H1 (cell line): ENCODE measurements at regions not wholly inside any gene's neighbourhood (a gene's known extent, or its start where the extent isn't known, plus 50 kb on each side); places are given as distances from the start of the nearest gene placed in this dataset.

Source experiments
- CTCF ChIA-PET: fragments of 300-600 bp; sonication (Branson Sonifier 250); formaldehyde crosslinking; loops from one replicate; lab custom pipeline; 2021; ENCODE audit not compliant: partially characterized antibody; lab: Charles Lee
- POLR2A ChIA-PET: fragments of 300-600 bp; sonication (Branson Sonifier 250); formaldehyde crosslinking; loops from one replicate; lab custom pipeline; 2021; ENCODE audit warnings: inconsistent platforms; ENCODE audit not compliant: partially characterized antibody; lab: Charles Lee
- DNase-seq, 2 experiments: peaks; one replicate each; pipeline versions ENCODE4 v3.0.0 to v3.0.0-alpha.2; 2010 to 2022; ENCODE audit warnings: low spot score in 2 of 2, low read depth in 1 of 2, mixed read lengths in 1 of 2
- FAIRE-seq: peaks from 2 replicates; lab custom pipeline; 2011; peaks lifted over from hg19 to GRCh38; lab: Jason Lieb, UNC
- H2AFZ ChIP-seq: 2 replicates; pipeline ENCODE4 v1.8.1; 2012; ENCODE audit warnings: low read length, inconsistent platforms
- H2AK5ac ChIP-seq: 2 replicates; pipeline ENCODE4 v1.6.1; 2013; ENCODE audit warnings: low read depth, low read length
- H2BK120ac ChIP-seq: replicated peaks from 2 replicates; pipeline ENCODE3; 2013; ENCODE audit warnings: low read depth, low read length, inconsistent platforms
- H2BK12ac ChIP-seq: 2 replicates; pipeline ENCODE4 v1.6.1; 2013; ENCODE audit warnings: low read depth, low read length
- H2BK15ac ChIP-seq: 2 replicates; pipeline ENCODE4 v1.6.1; 2013; ENCODE audit warnings: low read length
- H2BK20ac ChIP-seq: 2 replicates; pipeline ENCODE4 v1.6.1; 2013; ENCODE audit warnings: low read length
- H2BK5ac ChIP-seq: 2 replicates; pipeline ENCODE4 v1.6.1; 2013; ENCODE audit warnings: low read depth, low read length
- H3K14ac ChIP-seq: 2 replicates; pipeline ENCODE4 v1.6.1; 2013; ENCODE audit warnings: inconsistent platforms; ENCODE audit not compliant: insufficient read length
- H3K18ac ChIP-seq: 2 replicates; pipeline ENCODE4 v1.6.1; 2013; ENCODE audit warnings: low read length; ENCODE audit errors: extremely low read depth
- H3K23ac ChIP-seq: 2 replicates; pipeline ENCODE4 v1.6.1; 2013; ENCODE audit warnings: inconsistent platforms; ENCODE audit not compliant: insufficient read length
- H3K23me2 ChIP-seq: 2 replicates; pipeline ENCODE4 v1.6.1; 2013; ENCODE audit warnings: low read depth, low read length
- H3K27ac ChIP-seq: 2 replicates; pipeline ENCODE4 v1.6.1; 2011; ENCODE audit warnings: low read depth, low read length, inconsistent platforms
- H3K27me3 ChIP-seq, 4 experiments: replicated peaks in 1 of 4; 1 replicate in 1 of 4; 2 replicates in 3 of 4; pipeline versions ENCODE4 v1.6.1 to v1.8.1; 2011 to 2013; ENCODE audit warnings: low read length in 3 of 4, mild to moderate bottlenecking in 3 of 4, inconsistent platforms in 2 of 4, mixed read lengths in 2 of 4, moderate library complexity in 1 of 4; ENCODE audit not compliant: control insufficient read depth in 3 of 4, insufficient read depth in 3 of 4; ENCODE audit errors: extremely low read depth in 1 of 4
- H3K36me3 ChIP-seq, 4 experiments: 2 replicates each; pipeline versions ENCODE4 v1.6.1 to v1.8.1; 2011 to 2013; ENCODE audit warnings: mild to moderate bottlenecking in 4 of 4, low read length in 3 of 4, moderate library complexity in 2 of 4, control low read depth in 1 of 4, inconsistent platforms in 1 of 4; ENCODE audit not compliant: insufficient read depth in 4 of 4, control insufficient read depth in 2 of 4
- H3K4ac ChIP-seq: replicated peaks from 2 replicates; pipeline ENCODE3; 2013; ENCODE audit warnings: low read length, low read depth, mixed read lengths, inconsistent platforms; ENCODE audit not compliant: insufficient read length
- H3K4me1 ChIP-seq, 4 experiments: replicated peaks in 1 of 4; 1 replicate in 1 of 4; 2 replicates in 3 of 4; pipeline versions ENCODE4 v1.6.1 to v1.8.1; 2011 to 2013; ENCODE audit warnings: low read length in 3 of 4, inconsistent platforms in 2 of 4, mixed read lengths in 1 of 4; ENCODE audit not compliant: insufficient read depth in 4 of 4, control insufficient read depth in 3 of 4
- H3K4me2 ChIP-seq, 2 experiments: 2 replicates each; pipeline versions ENCODE4 v1.6.1 to v1.8.1; 2011 to 2013; ENCODE audit warnings: low read depth in 2 of 2, low read length in 2 of 2, control low read depth in 1 of 2, inconsistent platforms in 1 of 2, mild to moderate bottlenecking in 1 of 2; ENCODE audit not compliant: insufficient read depth in 1 of 2
- H3K4me3 ChIP-seq, 4 experiments: fragments of 200-600, 300-600 bp in 1 of 4; sonication (generic), shearing (Covaris generic), sonication (Bioruptor Twin) in 1 of 4; 2 replicates each; pipeline versions ENCODE4 v1.5.1 to v1.8.1; 2011 to 2016; ENCODE audit warnings: low read length in 4 of 4, low read depth in 3 of 4, control low read depth in 2 of 4, inconsistent platforms in 2 of 4, mild to moderate bottlenecking in 2 of 4, mixed read lengths in 1 of 4, moderate library complexity in 1 of 4; ENCODE audit not compliant: insufficient read depth in 2 of 4; ENCODE audit errors: extremely low read depth in 1 of 4
- H3K56ac ChIP-seq: replicated peaks from 2 replicates; pipeline ENCODE3; 2013; ENCODE audit warnings: low read depth, mild to moderate bottlenecking, mixed read lengths, low read length, inconsistent platforms; ENCODE audit not compliant: insufficient read length
- H3K79me1 ChIP-seq: 2 replicates; pipeline ENCODE4 v1.6.1; 2013; ENCODE audit warnings: low read depth, low read length, control low read depth
- H3K79me2 ChIP-seq, 2 experiments: 2 replicates each; pipeline versions ENCODE4 v1.6.1 to v1.8.1; 2012 to 2013; ENCODE audit warnings: low read length in 2 of 2, mild to moderate bottlenecking in 2 of 2, inconsistent platforms in 1 of 2; ENCODE audit not compliant: insufficient read depth in 2 of 2, control insufficient read depth in 1 of 2
- H3K9ac ChIP-seq, 4 experiments: replicated peaks in 1 of 4; 1 replicate in 1 of 4; 2 replicates in 3 of 4; pipeline versions ENCODE4 v1.6.1 to v1.8.1; 2011 to 2013; ENCODE audit warnings: low read depth in 3 of 4, low read length in 3 of 4, control low read depth in 2 of 4, mild to moderate bottlenecking in 2 of 4, moderate library complexity in 2 of 4, inconsistent platforms in 1 of 4; ENCODE audit errors: extremely low read depth in 1 of 4
- H3K9me3 ChIP-seq, 2 experiments: 2 replicates each; pipeline versions ENCODE4 v1.6.1 to v1.8.1; 2012 to 2013; ENCODE audit warnings: mild to moderate bottlenecking in 2 of 2, moderate library complexity in 2 of 2, control low read depth in 1 of 2, inconsistent platforms in 1 of 2, low read depth in 1 of 2, low read length in 1 of 2, mixed read lengths in 1 of 2; ENCODE audit not compliant: insufficient read depth in 2 of 2
- H4K20me1 ChIP-seq, 2 experiments: replicated peaks in 1 of 2; 2 replicates each; pipeline versions ENCODE3 to v1.8.1; 2011 to 2013; ENCODE audit warnings: inconsistent platforms in 2 of 2, low read length in 2 of 2, mild to moderate bottlenecking in 1 of 2; ENCODE audit not compliant: insufficient read depth in 2 of 2, control insufficient read depth in 1 of 2
- H4K5ac ChIP-seq: 2 replicates; pipeline ENCODE4 v1.6.1; 2013; ENCODE audit warnings: low read length, low read depth, mixed read lengths, inconsistent platforms; ENCODE audit not compliant: insufficient read length
- H4K8ac ChIP-seq: 2 replicates; pipeline ENCODE4 v1.8.0; 2013; ENCODE audit warnings: mild to moderate bottlenecking, moderate library complexity, low read length, inconsistent platforms; ENCODE audit not compliant: insufficient read depth; ENCODE audit errors: extremely low read depth
- H4K91ac ChIP-seq: replicated peaks from 2 replicates; pipeline ENCODE3; 2013; ENCODE audit warnings: low read length, mixed read lengths, inconsistent platforms; ENCODE audit not compliant: insufficient read length
- ATF2 ChIP-seq: IDR thresholded peaks from 2 replicates; pipeline ENCODE4 v1.6.1; 2012; ENCODE audit warnings: low read length, inconsistent platforms
- ATF3 ChIP-seq: IDR thresholded peaks from 2 replicates; pipeline ENCODE4 v1.6.1; 2011; ENCODE audit warnings: low read depth, mild to moderate bottlenecking, low read length; ENCODE audit not compliant: insufficient read depth
- CEBPB ChIP-seq: IDR thresholded peaks from 2 replicates; pipeline ENCODE4 v1.6.1; 2012; ENCODE audit warnings: low read depth, low read length
- EZH2 ChIP-seq: fragments of 200-600 bp; sonication (generic); IDR thresholded peaks from 2 replicates; pipeline ENCODE4 v1.7.1; 2012; ENCODE audit warnings: low read depth, mild to moderate bottlenecking, moderate library complexity, low read length, inconsistent platforms; ENCODE audit not compliant: severe bottlenecking
- GABPA ChIP-seq: IDR thresholded peaks from 2 replicates; pipeline ENCODE4 v1.6.1; 2011; ENCODE audit warnings: mild to moderate bottlenecking, low read length, moderate library complexity, borderline replicate concordance; ENCODE audit not compliant: insufficient read depth
- NRF1 ChIP-seq: IDR thresholded peaks from 2 replicates; pipeline ENCODE4 v1.6.1; 2011; ENCODE audit warnings: mild to moderate bottlenecking, low read depth, low read length, improper control_type of control experiment
- RAD21 ChIP-seq, 2 experiments: IDR thresholded peaks in 1 of 2; conservative IDR thresholded peaks in 1 of 2; 2 replicates each; pipeline ENCODE4 v1.6.1; 2011; ENCODE audit warnings: low read depth in 2 of 2, low read length in 2 of 2, improper control_type of control experiment in 1 of 2, inconsistent platforms in 1 of 2, mild to moderate bottlenecking in 1 of 2, moderate library complexity in 1 of 2
- RFX5 ChIP-seq: IDR thresholded peaks from 2 replicates; pipeline ENCODE4 v1.6.1; 2011; ENCODE audit warnings: low read depth, low read length, improper control_type of control experiment, borderline replicate concordance
- SIN3A ChIP-seq, 2 experiments: IDR thresholded peaks in 1 of 2; conservative IDR thresholded peaks in 1 of 2; 2 replicates each; pipeline ENCODE4 v1.6.1; 2011 to 2012; ENCODE audit warnings: low read length in 2 of 2, improper control_type of control experiment in 1 of 2, low read depth in 1 of 2, mild to moderate bottlenecking in 1 of 2
- SRF ChIP-seq: IDR thresholded peaks from 2 replicates; pipeline ENCODE4 v1.6.1; 2011; ENCODE audit warnings: mild to moderate bottlenecking, low read depth, low read length, moderate library complexity
- TBP ChIP-seq: IDR thresholded peaks from 2 replicates; pipeline ENCODE4 v1.6.1; 2011; ENCODE audit warnings: low read depth, low read length, improper control_type of control experiment
- WGBS, 2 experiments: shearing (Covaris generic) in 1 of 2; methylation state at CpG; one replicate each; pipeline versions ENCODE4 v1.1.6 to v1.1.7; 2013 to 2015; ENCODE audit warnings: low lambda C conversion rate in 2 of 2, mixed read lengths in 2 of 2, inconsistent platforms in 1 of 2, low coverage in 1 of 2, missing lambda C conversion rate in 1 of 2; ENCODE audit not compliant: insufficient replicate concordance in 2 of 2, insufficient coverage in 1 of 2, insufficient read length in 1 of 2; ENCODE audit errors: extremely low coverage in 1 of 2, missing lambda C conversion rate in 1 of 2; 5-methylcytosine and 5-hydroxymethylcytosine counted together

- peak overlapping the region; percentile 34; the same call in 1 of the 2 replicates for H2BK20ac ChIP-seq
- no peak overlapping the region for H2AK5ac ChIP-seq
- H3K4me2 ChIP-seq: no peak overlapping the region
- H3K23me2 ChIP-seq: no peaks in the 10 kb centered on the region; the same call in 1 of the 2 replicates
- H3K9ac ChIP-seq: no peak overlapping the region
- no peak overlapping the region for H3K23ac ChIP-seq
- WGBS, 2 experiments: 100% methylated on average over 5 of the region's 5 CpGs; no CpG with 5 or more reads in 1 of the 2 experiments
- H2BK5ac ChIP-seq: no peak overlapping the region
- no peak for FAIRE-seq
- no peak overlapping the region; the same call in 1 of the 2 replicates for H4K8ac ChIP-seq
- H3K14ac ChIP-seq: no peak overlapping the region
- no peak overlapping the region; the same call in 1 of the 2 replicates for H2BK12ac ChIP-seq
- H4K20me1 ChIP-seq: no peaks in the 10 kb centered on the region
- no peak overlapping the region for H2BK15ac ChIP-seq
- H3K4me1 ChIP-seq: peaks cover 4 to 10% (median 8%) of the 10 kb centered on the region in 4 experiments; a peak in 4 of 7 replicates
- H3K4ac ChIP-seq: no peak overlapping the region
- TF ChIP-seq SRF: no peak
- TF ChIP-seq RAD21 (IDR thresholded peaks at IDR 0.05 in 1 of 2, conservative IDR thresholded peaks at IDR 0.05 in 1 of 2; ENCODE audit: low read depth in 2 of 2, low read length in 2 of 2): no peak
- TF ChIP-seq ATF2: no peak
- TF ChIP-seq TBP: no peak
- no peak for TF ChIP-seq EZH2
- TF ChIP-seq ATF3: no peak
- no peak for TF ChIP-seq CEBPB
- no peak for TF ChIP-seq RFX5
- TF ChIP-seq SIN3A (conservative IDR thresholded peaks at IDR 0.05 in 1 of 2, IDR thresholded peaks at IDR 0.05 in 1 of 2; ENCODE audit: low read depth in 1 of 2, low read length in 2 of 2): no peak
- no peak for TF ChIP-seq NRF1
- TF ChIP-seq GABPA: no peak
- H4K91ac ChIP-seq: peak overlapping the region; percentile 35
- POLR2A ChIA-PET: no interaction called here
- H3K27ac ChIP-seq: no peak overlapping the region
- no peak for DNase-seq
- peaks cover 0 to 4% (median 0%) of the 10 kb centered on the region in 4 experiments; a peak in 1 of 7 replicates for H3K27me3 ChIP-seq
- H3K79me1 ChIP-seq: no peaks in the 10 kb centered on the region
- H3K9me3 ChIP-seq: no peaks in the 10 kb centered on the region
- H3K56ac ChIP-seq: no peak overlapping the region
- no peaks in the 10 kb centered on the region for H3K36me3 ChIP-seq
- H4K5ac ChIP-seq: no peak overlapping the region
- no peak overlapping the region for H3K18ac ChIP-seq
- CTCF ChIA-PET: interaction anchor here (0.8 to 6.0 kb wide), 7 partner anchors 9 to 117 kb away, joined by 3 to 45 read pairs (median 3); partner anchors contain the start of gene PARP1
- no peak overlapping the region for H2AFZ ChIP-seq
- no peak overlapping the region for H3K4me3 ChIP-seq
- no peak overlapping the region for H2BK120ac ChIP-seq
- H3K79me2 ChIP-seq: no peaks in the 10 kb centered on the region
These were observed 65.4 kb upstream of the PARP1 start for GRCh38 chr1:226473325-226473724.
